Skeletal muscle tissue (tissue), 3 donors: ENCODE measurements at regions not wholly inside any gene's neighbourhood (a gene's known extent, or its start where the extent isn't known, plus 50 kb on each side); places are given as distances from the start of the nearest gene placed in this dataset.

ENCODE experiments used
- H3K27ac ChIP-seq: one replicate; pipeline ENCODE4 v1.7.0; 2013; ENCODE audit warnings: mild to moderate bottlenecking, low read depth, low read length, inconsistent platforms
- H3K27me3 ChIP-seq, 3 donors: one replicate each; pipeline ENCODE4 v1.7.0; 2013; ENCODE audit warnings: low read length in 3 of 3; ENCODE audit not compliant: control insufficient read depth in 3 of 3, insufficient read depth in 3 of 3
- H3K36me3 ChIP-seq, 3 donors: one replicate each; pipeline ENCODE4 v1.7.0; 2013; ENCODE audit warnings: low read length in 3 of 3; ENCODE audit not compliant: control insufficient read depth in 3 of 3, insufficient read depth in 3 of 3
- H3K4me1 ChIP-seq, 3 donors: one replicate each; pipeline ENCODE4 v1.7.0; 2013; ENCODE audit warnings: low read length in 3 of 3, mild to moderate bottlenecking in 3 of 3; ENCODE audit not compliant: control insufficient read depth in 3 of 3, insufficient read depth in 3 of 3
- H3K4me3 ChIP-seq, 3 donors: one replicate each; pipeline ENCODE4 v1.7.0; 2013; ENCODE audit warnings: low read length in 3 of 3
- H3K9ac ChIP-seq, 3 donors: one replicate each; pipeline ENCODE4 v1.7.0; 2013; ENCODE audit warnings: low read length in 3 of 3, mild to moderate bottlenecking in 3 of 3, moderate library complexity in 2 of 3, low read depth in 1 of 3
- H3K9me3 ChIP-seq, 3 donors: one replicate each; pipeline ENCODE4 v1.7.0; 2013; ENCODE audit warnings: low read length in 3 of 3; ENCODE audit not compliant: control insufficient read depth in 3 of 3
- donor health status: Osteomylitis.

DNA sequence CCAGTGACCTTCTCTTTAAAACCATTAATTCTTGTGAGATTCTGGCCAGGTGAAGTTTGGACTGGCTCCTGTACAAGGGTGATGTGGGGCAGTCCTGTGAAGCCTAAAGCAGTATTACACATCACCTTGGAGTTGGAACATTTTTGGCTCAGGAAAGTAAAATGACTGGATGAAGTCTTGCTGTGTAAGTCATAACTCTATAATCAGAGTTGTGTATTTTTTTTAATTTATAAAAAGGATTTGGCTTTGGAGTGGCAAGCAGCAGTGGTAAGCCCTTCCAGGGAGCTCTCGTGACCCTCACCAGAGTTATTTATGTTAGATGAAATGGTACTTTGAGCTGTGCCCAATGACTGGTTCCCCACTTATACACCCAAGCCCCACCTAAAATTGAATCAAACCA lies 331.2 kb upstream of the DCBLD2 start:
- no peak overlapping the region for H3K4me3 ChIP-seq
- no peaks in the 10 kb centered on the region for H3K4me1 ChIP-seq
- H3K27ac ChIP-seq = no peak overlapping the region
- no peaks in the 10 kb centered on the region for H3K36me3 ChIP-seq
- no peak overlapping the region for H3K9ac ChIP-seq
- H3K9me3 ChIP-seq = no peaks in the 10 kb centered on the region
- no peaks in the 10 kb centered on the region for H3K27me3 ChIP-seq

DNA sequence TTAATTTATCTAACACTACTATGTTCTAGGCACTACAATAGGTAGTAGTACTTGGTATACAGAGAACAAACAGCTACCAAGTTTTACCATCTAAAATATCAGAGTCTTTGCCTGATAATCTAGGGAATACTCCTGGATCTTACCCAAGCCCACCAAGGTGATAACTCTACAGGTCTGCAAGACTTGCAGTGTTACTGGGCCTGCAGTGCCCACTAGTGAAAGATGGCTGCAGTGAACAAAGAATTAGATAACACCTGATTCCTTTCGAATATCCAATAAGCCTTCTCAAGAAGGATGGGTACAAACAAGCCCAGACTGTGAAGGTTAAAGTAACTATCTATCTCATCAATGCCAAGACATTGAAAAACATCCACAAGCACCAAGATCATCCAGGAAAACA lies 317.0 kb upstream of the DCBLD2 start:
- no peak overlapping the region for H3K4me3 ChIP-seq
- no peak overlapping the region for H3K27ac ChIP-seq
- no peaks in the 10 kb centered on the region for H3K4me1 ChIP-seq
- H3K9me3 ChIP-seq = no peaks in the 10 kb centered on the region
- H3K36me3 ChIP-seq = no peaks in the 10 kb centered on the region
- no peak overlapping the region for H3K9ac ChIP-seq
- H3K27me3 ChIP-seq = no peaks in the 10 kb centered on the region

- no peaks in the 10 kb centered on the region for H3K4me1 ChIP-seq
- no peak overlapping the region for H3K4me3 ChIP-seq
- H3K9ac ChIP-seq = no peak overlapping the region
- H3K27me3 ChIP-seq = no peaks in the 10 kb centered on the region
- H3K36me3 ChIP-seq = no peaks in the 10 kb centered on the region
- no peaks in the 10 kb centered on the region for H3K9me3 ChIP-seq
- H3K27ac ChIP-seq = no peak overlapping the region
Observed at GRCh38 chr3:99212969-99213368, 311.5 kb upstream of the DCBLD2 start.

- Histone ChIP-seq H3K27ac (no peak overlapping the region), H3K36me3 (no peaks in the 10 kb centered on the region), H3K27me3 (no peaks in the 10 kb centered on the region), H3K4me3 (no peak overlapping the region), H3K9ac (no peak overlapping the region), H3K9me3 (no peaks in the 10 kb centered on the region), H3K4me1 (no peaks in the 10 kb centered on the region)
Observed at GRCh38 chr3:99211309-99211708, 309.8 kb upstream of the DCBLD2 start.

- H3K27me3 ChIP-seq = no peaks in the 10 kb centered on the region
- no peaks in the 10 kb centered on the region for H3K4me1 ChIP-seq
- H3K27ac ChIP-seq = no peak overlapping the region
- no peak overlapping the region for H3K9ac ChIP-seq
- H3K36me3 ChIP-seq = no peaks in the 10 kb centered on the region
- no peaks in the 10 kb centered on the region for H3K9me3 ChIP-seq
- H3K4me3 ChIP-seq = no peak overlapping the region
Observed at GRCh38 chr3:99199021-99199420, 297.5 kb upstream of the DCBLD2 start.

DNA sequence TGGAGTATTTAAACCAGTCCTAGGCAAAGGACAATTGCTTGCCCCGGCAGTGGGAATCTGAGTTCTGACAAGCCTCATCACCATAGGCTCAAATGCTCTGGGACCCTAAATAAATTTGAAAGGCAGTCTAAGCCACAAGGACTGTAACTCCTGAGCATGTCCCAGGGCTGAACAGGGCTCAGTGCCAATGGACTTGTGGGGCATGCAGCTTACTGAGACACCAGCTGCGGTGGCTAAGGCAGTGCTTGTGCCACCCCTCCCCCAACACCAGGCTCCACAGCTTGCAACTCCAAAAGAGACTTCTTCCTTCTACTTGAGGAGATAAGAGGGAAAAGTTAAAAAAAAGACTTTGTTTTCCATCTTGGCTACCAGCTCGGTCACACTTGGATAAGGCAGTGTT lies 289.7 kb upstream of the DCBLD2 start:
- Histone ChIP-seq H3K9ac (no peak overlapping the region), H3K4me1 (no peaks in the 10 kb centered on the region), H3K9me3 (no peaks in the 10 kb centered on the region), H3K27me3 (no peaks in the 10 kb centered on the region), H3K27ac (no peak overlapping the region), H3K4me3 (no peak overlapping the region), H3K36me3 (no peaks in the 10 kb centered on the region)

DNA sequence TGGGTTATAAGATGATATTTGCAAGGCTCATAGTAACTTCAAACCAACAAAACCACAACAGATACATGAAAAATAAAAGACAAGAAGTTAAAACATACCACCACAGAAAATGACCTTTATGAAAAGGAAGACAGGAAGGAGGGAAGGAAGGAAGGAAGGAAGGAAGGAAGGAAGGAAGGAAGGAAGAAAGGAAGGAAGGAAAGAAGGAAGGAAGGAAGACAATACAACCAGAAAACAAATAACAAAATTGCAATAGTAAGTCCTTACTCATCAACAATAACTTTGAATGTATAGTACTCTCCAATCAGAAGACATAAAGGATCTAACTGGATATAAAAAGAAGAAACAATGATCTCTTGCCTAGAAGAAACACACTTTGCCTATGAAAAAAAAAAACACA lies 287.4 kb upstream of the DCBLD2 start:
- Histone ChIP-seq H3K27ac (no peak overlapping the region), H3K27me3 (no peaks in the 10 kb centered on the region), H3K9me3 (no peaks in the 10 kb centered on the region), H3K36me3 (no peaks in the 10 kb centered on the region), H3K4me1 (no peaks in the 10 kb centered on the region), H3K9ac (no peak overlapping the region), H3K4me3 (no peak overlapping the region)

DNA sequence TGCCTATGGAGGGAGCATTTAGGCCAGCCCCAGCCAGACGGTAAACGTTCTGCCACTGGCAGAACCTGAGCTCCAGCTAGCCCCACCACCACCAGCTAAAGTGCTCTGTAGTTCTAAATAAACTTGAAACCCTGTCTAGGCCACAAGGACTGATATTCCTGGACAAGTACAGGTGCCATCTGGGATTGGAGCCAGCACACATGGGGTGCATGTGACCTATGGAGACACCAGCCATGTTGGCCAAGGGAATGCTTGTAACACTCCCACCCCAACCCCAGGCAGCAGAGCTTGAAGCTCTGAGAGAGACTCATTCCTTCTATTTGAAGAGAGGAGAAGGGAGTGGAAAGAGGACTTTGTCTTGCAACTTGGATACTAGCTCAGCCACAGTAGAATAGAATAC lies 284.5 kb upstream of the DCBLD2 start:
- Histone ChIP-seq H3K36me3 (no peaks in the 10 kb centered on the region), H3K9me3 (no peaks in the 10 kb centered on the region), H3K4me1 (no peaks in the 10 kb centered on the region), H3K27me3 (no peaks in the 10 kb centered on the region), H3K9ac (no peak overlapping the region), H3K4me3 (no peak overlapping the region), H3K27ac (no peak overlapping the region)

DNA sequence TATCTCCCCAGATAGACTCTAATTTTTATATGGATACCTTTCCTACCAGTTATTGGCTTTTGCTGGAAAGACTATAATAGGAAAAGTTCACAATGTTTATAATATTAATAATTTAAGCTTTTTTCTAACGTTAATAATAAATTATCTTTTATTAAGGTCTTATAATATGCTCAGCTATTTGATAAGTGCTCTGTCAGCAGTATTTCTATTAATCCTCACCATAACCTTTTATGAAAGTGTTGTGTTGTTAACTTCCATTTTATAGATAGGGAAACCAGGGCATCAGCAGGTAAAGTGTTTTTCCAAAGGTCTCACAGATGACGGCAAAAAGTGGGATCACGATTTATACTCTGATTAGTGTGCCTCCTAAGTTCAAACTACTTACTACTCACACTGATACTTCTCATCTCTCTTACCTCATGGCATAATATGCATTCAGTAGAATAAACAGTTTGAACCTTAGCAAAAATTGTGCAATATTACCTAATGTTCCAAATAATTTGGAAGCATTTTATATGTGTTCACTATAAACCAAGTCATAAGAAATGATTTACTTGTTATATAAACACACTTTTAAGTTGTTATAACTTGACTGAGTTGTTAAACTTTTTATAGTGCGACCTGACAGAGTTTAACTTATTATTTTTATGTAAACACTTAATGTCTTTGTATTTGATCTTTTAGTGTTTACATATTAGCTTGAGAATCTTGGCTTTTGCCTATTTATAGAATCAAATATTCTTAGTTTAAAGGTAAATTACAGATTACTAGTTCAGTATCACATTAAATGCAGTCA lies 274.9 kb upstream of the DCBLD2 start:
- H3K9ac ChIP-seq = no peak overlapping the region
- no peaks in the 10 kb centered on the region for H3K4me1 ChIP-seq
- H3K4me3 ChIP-seq = no peak overlapping the region
- H3K9me3 ChIP-seq = no peaks in the 10 kb centered on the region
- H3K36me3 ChIP-seq = no peaks in the 10 kb centered on the region
- H3K27ac ChIP-seq = no peak overlapping the region
- no peaks in the 10 kb centered on the region for H3K27me3 ChIP-seq

GRCh38 chr3:99175276-99175812 lies 273.8 kb upstream of the DCBLD2 start:
- Histone ChIP-seq H3K9ac (no peak overlapping the region), H3K9me3 (no peaks in the 10 kb centered on the region), H3K27ac (no peak overlapping the region), H3K4me1 (no peaks in the 10 kb centered on the region), H3K4me3 (no peak overlapping the region), H3K36me3 (no peaks in the 10 kb centered on the region), H3K27me3 (no peaks in the 10 kb centered on the region)
